ENCODE measurements at regions not wholly inside any gene's neighbourhood (a gene's known extent, or its start where the extent isn't known, plus 50 kb on each side); places are given as distances from the start of the nearest gene placed in this dataset.

DNA sequence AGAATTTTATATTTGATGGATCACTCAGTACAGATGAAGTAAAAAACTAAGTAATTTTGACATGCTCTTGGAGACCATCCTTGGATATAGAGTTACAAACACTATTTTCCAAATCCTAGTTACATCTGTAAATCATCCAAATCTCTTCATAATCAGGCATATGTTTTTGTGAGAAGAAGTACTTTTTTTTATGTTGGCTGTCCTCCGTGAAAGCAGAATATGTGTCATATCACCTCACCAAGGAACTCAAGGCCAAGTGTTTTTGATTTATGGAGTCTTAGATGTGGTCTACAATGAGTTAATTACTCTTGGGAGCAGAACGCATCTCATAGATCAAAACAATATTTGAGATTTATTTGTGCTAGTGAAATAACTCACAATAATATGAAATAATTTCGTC is 416.5 kb upstream of the TGFBR2 start:
- Mint-ChIP-seq H3K9me3 (no peaks in the 10 kb centered on the region), H3K27ac (no peak overlapping the region), H3K4me3 (no peak overlapping the region), H3K27me3 (ENCODE audit: insufficient read depth, low read depth) (no peaks in the 10 kb centered on the region), H3K36me3 (no peaks in the 10 kb centered on the region), H3K4me1 (no peaks in the 10 kb centered on the region)
- Histone ChIP-seq H2AFZ (replicated peaks) (no peak overlapping the region), H4K20me1 (ENCODE audit: low read depth) (no peaks in the 10 kb centered on the region), H3K36me3 (no peaks in the 10 kb centered on the region), H3K4me2 (no peak overlapping the region), H3K79me2 (ENCODE audit: low read depth) (no peaks in the 10 kb centered on the region), H3K9me3 (ENCODE audit: low read depth) (no peaks in the 10 kb centered on the region), H3K27ac (no peak overlapping the region), H3F3A (ENCODE audit: low read depth) (no peaks in the 10 kb centered on the region), H3K4me1 (no peaks in the 10 kb centered on the region), H3K9ac (no peak overlapping the region), H3K27me3 (no peaks in the 10 kb centered on the region), H3K4me3 (no peak overlapping the region)
- no peak for DNase-seq (ENCODE audit: low spot score)
- TF ChIP-seq EZH2phosphoT487 (IDR thresholded peaks at IDR 0.05) (no peak), EZH2 (IDR thresholded peaks at IDR 0.05) (no peak)
- TF ChIP-seq, protein P1, sequence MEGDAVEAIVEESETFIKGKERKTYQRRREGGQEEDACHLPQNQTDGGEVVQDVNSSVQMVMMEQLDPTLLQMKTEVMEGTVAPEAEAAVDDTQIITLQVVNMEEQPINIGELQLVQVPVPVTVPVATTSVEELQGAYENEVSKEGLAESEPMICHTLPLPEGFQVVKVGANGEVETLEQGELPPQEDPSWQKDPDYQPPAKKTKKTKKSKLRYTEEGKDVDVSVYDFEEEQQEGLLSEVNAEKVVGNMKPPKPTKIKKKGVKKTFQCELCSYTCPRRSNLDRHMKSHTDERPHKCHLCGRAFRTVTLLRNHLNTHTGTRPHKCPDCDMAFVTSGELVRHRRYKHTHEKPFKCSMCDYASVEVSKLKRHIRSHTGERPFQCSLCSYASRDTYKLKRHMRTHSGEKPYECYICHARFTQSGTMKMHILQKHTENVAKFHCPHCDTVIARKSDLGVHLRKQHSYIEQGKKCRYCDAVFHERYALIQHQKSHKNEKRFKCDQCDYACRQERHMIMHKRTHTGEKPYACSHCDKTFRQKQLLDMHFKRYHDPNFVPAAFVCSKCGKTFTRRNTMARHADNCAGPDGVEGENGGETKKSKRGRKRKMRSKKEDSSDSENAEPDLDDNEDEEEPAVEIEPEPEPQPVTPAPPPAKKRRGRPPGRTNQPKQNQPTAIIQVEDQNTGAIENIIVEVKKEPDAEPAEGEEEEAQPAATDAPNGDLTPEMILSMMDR (IDR thresholded peaks at IDR 0.05) = no peak

DNA sequence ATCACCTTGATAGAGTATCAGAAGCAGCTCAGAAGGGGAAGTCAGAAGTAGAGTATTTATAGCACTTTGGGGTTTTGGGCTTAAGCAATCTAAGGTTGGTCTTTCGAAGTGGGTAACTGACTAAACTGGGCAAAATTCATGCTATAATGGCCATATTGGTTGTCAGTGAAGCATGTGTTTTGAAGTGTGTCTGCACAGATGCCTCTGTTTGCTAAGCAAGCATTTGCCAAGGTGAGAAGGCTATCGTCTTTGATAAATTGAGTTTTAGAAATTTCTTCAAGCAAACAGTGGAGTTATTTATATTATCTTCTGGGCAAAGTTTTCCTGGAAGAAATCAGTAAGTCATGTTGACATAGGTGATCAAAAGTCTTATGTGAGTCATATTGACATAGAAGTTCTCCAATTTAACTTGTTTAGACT is 412.8 kb upstream of the TGFBR2 start:
- Histone ChIP-seq H3F3A (ENCODE audit: low read depth) (no peaks in the 10 kb centered on the region), H3K4me3 (no peak overlapping the region), H3K79me2 (ENCODE audit: low read depth) (no peaks in the 10 kb centered on the region), H3K9me3 (ENCODE audit: low read depth) (no peaks in the 10 kb centered on the region), H3K9ac (no peak overlapping the region), H3K27ac (no peak overlapping the region), H3K4me1 (no peaks in the 10 kb centered on the region), H3K36me3 (no peaks in the 10 kb centered on the region), H4K20me1 (ENCODE audit: low read depth) (no peaks in the 10 kb centered on the region), H3K4me2 (no peak overlapping the region), H2AFZ (replicated peaks) (no peak overlapping the region), H3K27me3 (no peaks in the 10 kb centered on the region)
- Mint-ChIP-seq H3K36me3 (no peaks in the 10 kb centered on the region), H3K27me3 (ENCODE audit: insufficient read depth, low read depth) (peaks cover 2% of the 10 kb centered on the region), H3K4me3 (no peak overlapping the region), H3K9me3 (no peaks in the 10 kb centered on the region), H3K4me1 (peaks cover 5% of the 10 kb centered on the region), H3K27ac (no peak overlapping the region)
- no peak for DNase-seq (ENCODE audit: low spot score)
- TF ChIP-seq EZH2 (IDR thresholded peaks at IDR 0.05) (no peak), EZH2phosphoT487 (IDR thresholded peaks at IDR 0.05) (no peak)
- TF ChIP-seq, protein P1 (IDR thresholded peaks at IDR 0.05) = no peak

DNA sequence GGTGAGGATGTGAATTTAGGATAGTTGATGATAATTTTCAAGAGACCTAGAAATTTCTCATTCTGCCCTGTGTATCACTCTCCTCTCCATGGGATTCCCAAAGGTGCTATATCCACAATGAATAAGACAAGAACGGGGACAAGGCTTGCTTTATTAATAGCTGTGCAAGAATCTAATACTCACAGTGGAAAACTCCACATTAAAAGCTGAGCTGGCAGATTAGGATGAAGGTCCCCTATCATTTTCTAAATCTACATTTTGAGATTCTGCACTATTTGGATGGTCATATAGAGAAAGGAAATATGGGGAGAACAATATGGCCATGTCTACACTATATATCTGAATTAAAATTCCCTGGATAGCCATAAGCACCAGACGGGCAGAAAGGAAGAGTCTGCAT is 411.0 kb upstream of the TGFBR2 start:
- H3K36me3 ChIP-seq = no peaks in the 10 kb centered on the region
- no peak overlapping the region for H3K9ac ChIP-seq
- no peaks in the 10 kb centered on the region for H3K79me2 ChIP-seq (ENCODE audit: low read depth)
- no peak overlapping the region for H3K27ac ChIP-seq
- no peak overlapping the region for H3K4me3 ChIP-seq
- H3K4me2 ChIP-seq = no peak overlapping the region
- TF ChIP-seq EZH2 (IDR thresholded peaks at IDR 0.05) = no peak
- no peak for TF ChIP-seq EZH2phosphoT487 (IDR thresholded peaks at IDR 0.05)
- TF ChIP-seq, protein P1 (IDR thresholded peaks at IDR 0.05) = no peak
- no peaks in the 10 kb centered on the region for H3K9me3 ChIP-seq (ENCODE audit: low read depth)
- H3K36me3 Mint-ChIP-seq = no peaks in the 10 kb centered on the region
- no peak overlapping the region for H2AFZ ChIP-seq (replicated peaks)
- H3K27me3 Mint-ChIP-seq (ENCODE audit: insufficient read depth, low read depth) = peaks cover 2% of the 10 kb centered on the region
- H3K27ac Mint-ChIP-seq = no peak overlapping the region
- no peaks in the 10 kb centered on the region for H3K4me1 ChIP-seq
- DNase-seq (ENCODE audit: low spot score) = no peak
- H3F3A ChIP-seq (ENCODE audit: low read depth) = no peaks in the 10 kb centered on the region
- H3K27me3 ChIP-seq = no peaks in the 10 kb centered on the region
- H4K20me1 ChIP-seq (ENCODE audit: low read depth) = no peaks in the 10 kb centered on the region
- no peaks in the 10 kb centered on the region for H3K9me3 Mint-ChIP-seq
- no peak overlapping the region for H3K4me3 Mint-ChIP-seq
- peaks cover 5% of the 10 kb centered on the region for H3K4me1 Mint-ChIP-seq

Measured in neural progenitor cell (in vitro differentiated cells).